ENCODE measurements at regions not wholly inside any gene's neighbourhood (a gene's known extent, or its start where the extent isn't known, plus 50 kb on each side); places are given as distances from the start of the nearest gene placed in this dataset.

GRCh38 chr5:124461157-124461556, 285.3 kb downstream of the ZNF608 start:
- TF ChIP-seq ZNF146 (tag by site-specific recombination; IDR thresholded peaks at IDR 0.05) = no peak
- TF ChIP-seq GLIS2 (tag by site-specific recombination; IDR thresholded peaks at IDR 0.05) = no peak
- TF ChIP-seq ZNF416 (tag by site-specific recombination; IDR thresholded peaks at IDR 0.05) = no peak
- no peak for TF ChIP-seq ZNF48 (tag by site-specific recombination; IDR thresholded peaks at IDR 0.05)
- TF ChIP-seq KLF9 (tag by site-specific recombination; IDR thresholded peaks at IDR 0.05; ENCODE audit: low read depth) = no peak
- no peak for TF ChIP-seq EGR2 (tag by site-specific recombination; IDR thresholded peaks at IDR 0.05; ENCODE audit: low read depth)
- no peak for TF ChIP-seq ZNF366 (tag by site-specific recombination; conservative IDR thresholded peaks at IDR 0.05)
- no peak for TF ChIP-seq ZNF148 (tag by site-specific recombination; IDR thresholded peaks at IDR 0.05; ENCODE audit: borderline replicate concordance)
- no peak for TF ChIP-seq ZNF518A (tag by site-specific recombination; conservative IDR thresholded peaks at IDR 0.05; ENCODE audit: low read depth)
- TF ChIP-seq ZNF488 (tag by site-specific recombination; IDR thresholded peaks at IDR 0.05) = no peak
- no peak for TF ChIP-seq ZNF623 (tag by site-specific recombination; IDR thresholded peaks at IDR 0.05)
- no peak for TF ChIP-seq ZNF223 (tag by site-specific recombination; IDR thresholded peaks at IDR 0.05)
- no peak for TF ChIP-seq ZNF610 (tag by site-specific recombination; IDR thresholded peaks at IDR 0.05; ENCODE audit: borderline replicate concordance)
- no peak for TF ChIP-seq ZFP3 (tag by site-specific recombination; IDR thresholded peaks at IDR 0.05; ENCODE audit: low read depth)
- TF ChIP-seq ZNF280D (tag by site-specific recombination; IDR thresholded peaks at IDR 0.05) = no peak
- TF ChIP-seq IKZF3 (tag by site-specific recombination; IDR thresholded peaks at IDR 0.05) = no peak
- Histone ChIP-seq H3K9me3 (ENCODE audit: control insufficient read depth, insufficient read depth, low read depth, low read length) (no peaks in the 10 kb centered on the region), H3K36me3 (ENCODE audit: control insufficient read depth in 2 of 2, insufficient read depth in 1 of 2, low read length in 2 of 2) (no peaks in the 10 kb centered on the region), H3K27ac (ENCODE audit: extremely low read depth, low read depth, low read length) (no peak overlapping the region), H3K4me1 (ENCODE audit: control insufficient read depth, insufficient read depth, low read length) (no peaks in the 10 kb centered on the region), H3K4me3 (ENCODE audit: low read depth, low read length) (no peak overlapping the region)
- ChIA-PET CTCF (no interaction called here), POLR2A (interaction anchor here (0.6 kb wide), 1 partner anchor 200 kb away, joined by 4 read pairs; no protein-coding TSS in a partner anchor)

Measured in HEK293 (cell line).